Keratinocyte (primary cell): ENCODE measurements at regions not wholly inside any gene's neighbourhood (a gene's known extent, or its start where the extent isn't known, plus 50 kb on each side); places are given as distances from the start of the nearest gene placed in this dataset.

Experiments used
- EZH2 ChIP-seq: IDR thresholded peaks from one replicate; pipeline ENCODE4 v1.6.1; 2012; ENCODE audit warnings: inconsistent platforms, mild to moderate bottlenecking, low read length, moderate library complexity
- TF ChIP-seq, protein P1 (sequence below), 3 experiments: IDR thresholded peaks in 1 of 3; conservative IDR thresholded peaks in 1 of 3; optimal IDR thresholded peaks in 1 of 3; 2 replicates in 2 of 3; 3 replicates in 1 of 3; pipeline versions ENCODE3 to v1.5.1; 2011; ENCODE audit warnings: low read length in 3 of 3, mild to moderate bottlenecking in 3 of 3, moderate library complexity in 2 of 3, control low read depth in 1 of 3, inconsistent platforms in 1 of 3; ENCODE audit not compliant: insufficient read depth in 2 of 3; ENCODE audit errors: extremely low read depth in 1 of 3

DNA sequence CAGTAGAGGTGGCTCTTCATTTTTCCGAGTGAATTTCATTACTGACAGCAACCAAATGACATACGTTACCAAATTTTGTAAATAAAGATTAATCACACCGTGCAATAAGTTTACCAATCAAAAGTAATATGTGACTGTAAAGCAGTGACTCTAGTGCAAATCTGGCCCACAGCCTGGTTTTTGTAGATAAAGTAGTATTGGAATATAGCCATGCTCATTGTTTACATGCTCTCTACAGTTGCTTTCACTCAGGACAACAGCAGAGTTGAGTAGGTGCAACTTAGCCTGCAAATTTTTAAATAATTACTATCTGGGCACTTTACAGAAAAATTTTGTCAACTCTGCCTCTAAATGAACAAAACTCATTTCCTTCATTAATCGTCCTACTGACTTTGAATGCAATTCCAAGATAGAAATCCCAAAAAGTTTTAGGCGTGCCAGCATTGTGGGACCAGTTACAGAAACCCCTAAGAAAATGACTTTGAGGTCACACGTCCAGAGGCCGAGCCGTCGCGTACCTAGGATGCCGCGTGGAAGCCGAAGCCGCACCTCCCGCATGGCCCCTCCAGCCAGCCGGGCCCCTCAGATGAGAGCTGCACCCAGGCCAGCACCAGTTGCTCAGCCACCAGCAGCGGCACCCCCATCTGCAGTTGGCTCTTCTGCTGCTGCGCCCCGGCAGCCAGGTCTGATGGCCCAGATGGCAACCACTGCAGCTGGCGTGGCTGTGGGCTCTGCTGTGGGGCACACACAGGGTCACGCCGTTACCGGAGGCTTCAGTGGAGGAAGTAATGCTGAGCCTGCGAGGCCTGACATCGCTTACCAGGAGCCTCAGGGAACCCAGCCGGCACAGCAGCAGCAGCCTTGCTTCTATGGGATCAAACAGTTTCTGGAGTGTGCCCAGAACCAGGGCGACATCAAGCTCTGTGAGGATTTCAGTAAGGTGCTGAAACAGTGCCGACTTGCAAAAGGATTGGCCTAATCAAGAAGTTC, 180.7 kb upstream of the TLE4 start:
- TF ChIP-seq, protein P1, sequence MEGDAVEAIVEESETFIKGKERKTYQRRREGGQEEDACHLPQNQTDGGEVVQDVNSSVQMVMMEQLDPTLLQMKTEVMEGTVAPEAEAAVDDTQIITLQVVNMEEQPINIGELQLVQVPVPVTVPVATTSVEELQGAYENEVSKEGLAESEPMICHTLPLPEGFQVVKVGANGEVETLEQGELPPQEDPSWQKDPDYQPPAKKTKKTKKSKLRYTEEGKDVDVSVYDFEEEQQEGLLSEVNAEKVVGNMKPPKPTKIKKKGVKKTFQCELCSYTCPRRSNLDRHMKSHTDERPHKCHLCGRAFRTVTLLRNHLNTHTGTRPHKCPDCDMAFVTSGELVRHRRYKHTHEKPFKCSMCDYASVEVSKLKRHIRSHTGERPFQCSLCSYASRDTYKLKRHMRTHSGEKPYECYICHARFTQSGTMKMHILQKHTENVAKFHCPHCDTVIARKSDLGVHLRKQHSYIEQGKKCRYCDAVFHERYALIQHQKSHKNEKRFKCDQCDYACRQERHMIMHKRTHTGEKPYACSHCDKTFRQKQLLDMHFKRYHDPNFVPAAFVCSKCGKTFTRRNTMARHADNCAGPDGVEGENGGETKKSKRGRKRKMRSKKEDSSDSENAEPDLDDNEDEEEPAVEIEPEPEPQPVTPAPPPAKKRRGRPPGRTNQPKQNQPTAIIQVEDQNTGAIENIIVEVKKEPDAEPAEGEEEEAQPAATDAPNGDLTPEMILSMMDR (optimal IDR thresholded peaks at IDR 0.05 in 1 of 3, IDR thresholded peaks at IDR 0.05 in 1 of 3, conservative IDR thresholded peaks at IDR 0.05 in 1 of 3; ENCODE audit: extremely low read depth in 1 of 3, insufficient read depth in 2 of 3, low read length in 3 of 3) = no peak
- no peak for TF ChIP-seq EZH2
